SU-DHL-6 (cell line): ENCODE measurements at regions not wholly inside any gene's neighbourhood (a gene's known extent, or its start where the extent isn't known, plus 50 kb on each side); places are given as distances from the start of the nearest gene placed in this dataset.

Experiments used
- H2AFZ ChIP-seq: fragments of 200-600 bp; sonication (generic); 2 replicates; pipeline ENCODE4 v1.6.1; 2014; ENCODE audit warnings: low read depth, mild to moderate bottlenecking, moderate library complexity, mixed read lengths, antibody characterized with exemption, low read length; ENCODE audit not compliant: severe bottlenecking
- H3F3A ChIP-seq: fragments of 200-600 bp; shearing (Covaris generic); 2 replicates; pipeline ENCODE4 v1.6.0; 2016; ENCODE audit warnings: antibody characterized with exemption, mild to moderate bottlenecking; ENCODE audit not compliant: insufficient read depth
- H3K27ac ChIP-seq: fragments of 200-600 bp; sonication (generic); 2 replicates; pipeline ENCODE4 v1.5.1; 2016; ENCODE audit warnings: low read depth, mild to moderate bottlenecking, low read length, moderate library complexity, mixed read lengths
- H3K27me3 ChIP-seq: fragments of 200-600 bp; sonication (generic), shearing (Covaris generic); 2 replicates; pipeline ENCODE4 v1.6.0; 2014; ENCODE audit warnings: mild to moderate bottlenecking, low read length
- H3K36me3 ChIP-seq: fragments of 200-600 bp; sonication (generic); 2 replicates; pipeline ENCODE4 v1.6.1; 2014; ENCODE audit warnings: mild to moderate bottlenecking, low read length, mixed read lengths
- H3K4me2 ChIP-seq: fragments of 300-600, 200-600 bp; shearing (Covaris generic), sonication (generic); 2 replicates; pipeline ENCODE4 v1.6.0; 2014; ENCODE audit warnings: low read length, low read depth, mild to moderate bottlenecking; ENCODE audit not compliant: poor library complexity, severe bottlenecking
- H3K4me3 ChIP-seq: fragments of 200-600 bp; sonication (generic); 2 replicates; pipeline ENCODE4 v1.5.1; 2014; ENCODE audit warnings: antibody characterized with exemption, low read length, mild to moderate bottlenecking, mixed read lengths; ENCODE audit not compliant: insufficient read depth, poor library complexity, severe bottlenecking
- H3K79me2 ChIP-seq: fragments of 200-600 bp; sonication (generic); 2 replicates; pipeline ENCODE4 v1.6.1; 2014; ENCODE audit warnings: mild to moderate bottlenecking, low read length, moderate library complexity; ENCODE audit not compliant: insufficient read depth
- H3K9ac ChIP-seq: fragments of 200-600 bp; sonication (generic); 2 replicates; pipeline ENCODE4 v1.7.0; 2014; ENCODE audit warnings: mild to moderate bottlenecking, low read length
- H3K9me2 ChIP-seq: fragments of 200-600 bp; sonication (generic); replicated peaks from 2 replicates; pipeline ENCODE4 v1.6.1; 2014; ENCODE audit warnings: low read length; ENCODE audit not compliant: insufficient read depth
- H3K9me3 ChIP-seq: fragments of 200-600 bp; sonication (generic); 2 replicates; pipeline ENCODE4 v1.6.1; 2014; ENCODE audit warnings: low read length, mixed read lengths; ENCODE audit not compliant: insufficient read depth
- H4K20me1 ChIP-seq: fragments of 200-600 bp; sonication (generic); 2 replicates; pipeline ENCODE4 v1.6.1; 2014; ENCODE audit warnings: low read depth, mild to moderate bottlenecking, antibody characterized with exemption, low read length, moderate library complexity, mixed read lengths
- EZH2phosphoT487 ChIP-seq: fragments of 200-600 bp; sonication (generic), shearing (Covaris generic); conservative IDR thresholded peaks from 2 replicates; pipeline ENCODE4 v1.6.1; 2018; ENCODE audit warnings: mild to moderate bottlenecking, antibody characterized with exemption, low read length, moderate library complexity, mixed read lengths
- TF ChIP-seq, protein P1 (sequence below): fragments of 200-600 bp; sonication (generic); IDR thresholded peaks from one replicate; pipeline ENCODE4 v1.5.1; 2017; ENCODE audit warnings: antibody characterized with exemption, mild to moderate bottlenecking, low read length, moderate library complexity; ENCODE audit not compliant: insufficient read depth, poor library complexity, severe bottlenecking

DNA sequence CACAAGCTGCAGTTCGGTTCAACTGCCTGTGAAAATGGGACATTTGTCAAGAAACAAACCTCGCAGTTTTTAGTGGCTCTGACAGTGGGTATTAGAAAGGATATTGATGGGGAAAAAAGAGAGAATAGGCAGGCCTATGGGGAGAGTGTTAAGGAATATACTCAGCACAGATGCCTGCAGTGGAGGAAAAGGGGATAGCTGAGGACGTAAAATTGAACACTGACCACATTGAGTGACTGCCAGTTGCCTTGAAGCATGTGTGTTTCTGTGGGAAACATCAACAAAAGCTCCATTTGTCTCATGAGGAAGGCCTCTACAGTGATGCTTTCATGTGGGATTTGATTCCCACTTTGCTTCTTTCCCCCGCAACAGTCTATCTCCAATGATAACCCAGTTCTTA is 1042.1 kb downstream of the TUSC7 start:
- Histone ChIP-seq H3K27me3 (no peaks in the 10 kb centered on the region), H3K9ac (no peak overlapping the region), H3K36me3 (no peaks in the 10 kb centered on the region), H3F3A (no peaks in the 10 kb centered on the region), H3K27ac (no peak overlapping the region), H3K79me2 (no peaks in the 10 kb centered on the region), H3K9me3 (no peaks in the 10 kb centered on the region), H3K4me3 (no peak overlapping the region), H4K20me1 (no peaks in the 10 kb centered on the region), H2AFZ (no peak overlapping the region), H3K4me2 (no peak overlapping the region), H3K9me2 (no peaks in the 10 kb centered on the region)
- no peak for TF ChIP-seq EZH2phosphoT487
- TF ChIP-seq, protein P1, sequence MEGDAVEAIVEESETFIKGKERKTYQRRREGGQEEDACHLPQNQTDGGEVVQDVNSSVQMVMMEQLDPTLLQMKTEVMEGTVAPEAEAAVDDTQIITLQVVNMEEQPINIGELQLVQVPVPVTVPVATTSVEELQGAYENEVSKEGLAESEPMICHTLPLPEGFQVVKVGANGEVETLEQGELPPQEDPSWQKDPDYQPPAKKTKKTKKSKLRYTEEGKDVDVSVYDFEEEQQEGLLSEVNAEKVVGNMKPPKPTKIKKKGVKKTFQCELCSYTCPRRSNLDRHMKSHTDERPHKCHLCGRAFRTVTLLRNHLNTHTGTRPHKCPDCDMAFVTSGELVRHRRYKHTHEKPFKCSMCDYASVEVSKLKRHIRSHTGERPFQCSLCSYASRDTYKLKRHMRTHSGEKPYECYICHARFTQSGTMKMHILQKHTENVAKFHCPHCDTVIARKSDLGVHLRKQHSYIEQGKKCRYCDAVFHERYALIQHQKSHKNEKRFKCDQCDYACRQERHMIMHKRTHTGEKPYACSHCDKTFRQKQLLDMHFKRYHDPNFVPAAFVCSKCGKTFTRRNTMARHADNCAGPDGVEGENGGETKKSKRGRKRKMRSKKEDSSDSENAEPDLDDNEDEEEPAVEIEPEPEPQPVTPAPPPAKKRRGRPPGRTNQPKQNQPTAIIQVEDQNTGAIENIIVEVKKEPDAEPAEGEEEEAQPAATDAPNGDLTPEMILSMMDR = no peak

DNA sequence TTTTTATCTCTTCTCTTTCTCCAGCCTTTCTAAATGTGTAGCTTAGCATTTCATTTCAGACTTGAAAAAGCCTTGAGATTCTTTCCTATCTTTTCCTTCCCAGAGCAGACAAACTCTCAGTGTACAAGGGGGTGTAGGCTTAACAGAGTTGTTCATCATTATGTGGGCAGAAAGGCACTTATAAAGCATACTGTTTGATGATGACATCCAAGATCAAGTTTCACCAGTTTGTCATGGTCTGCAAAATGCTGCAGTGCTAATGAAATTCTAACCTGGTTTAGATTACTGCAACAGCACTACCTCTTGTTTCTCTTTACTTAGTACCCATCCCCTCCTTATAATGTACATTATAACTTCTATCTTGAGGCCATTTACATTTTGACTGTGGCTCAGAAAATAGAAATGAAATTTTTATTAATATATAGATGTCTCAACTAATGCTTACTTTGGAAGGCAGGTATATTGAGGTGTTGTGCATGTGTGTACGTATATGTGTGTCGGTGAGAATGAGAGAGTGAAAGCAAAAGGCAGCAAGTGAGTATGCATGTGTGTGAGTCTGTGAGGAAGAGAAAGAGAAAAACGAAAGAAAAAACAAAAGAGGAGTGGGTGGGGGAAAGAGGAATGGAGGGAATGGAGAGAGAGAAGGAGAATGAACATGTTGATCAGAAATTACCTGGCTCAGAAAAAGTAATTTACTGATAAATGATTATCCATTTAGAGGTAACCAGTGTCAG is 1043.6 kb downstream of the TUSC7 start:
- Histone ChIP-seq H3K4me3 (no peak overlapping the region), H3K4me2 (no peak overlapping the region), H3F3A (no peaks in the 10 kb centered on the region)

DNA sequence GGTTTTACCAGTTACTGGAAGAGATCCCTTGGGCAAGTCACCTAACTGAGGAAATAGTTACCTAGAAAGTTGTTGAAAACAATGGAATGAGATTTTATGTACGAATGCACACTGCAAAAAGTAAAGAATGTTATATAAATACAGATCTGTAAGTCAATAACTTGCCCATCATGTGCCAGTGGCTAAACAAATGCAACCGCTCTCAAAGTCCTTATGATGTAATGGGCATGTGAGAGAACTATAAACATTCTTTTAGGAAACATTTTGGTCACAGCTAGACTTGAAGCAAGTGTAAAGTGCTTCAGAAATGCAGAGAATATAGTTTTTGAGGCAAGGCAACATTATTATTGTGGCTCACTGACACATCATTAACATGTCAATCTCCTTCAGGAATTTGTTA is 1044.5 kb downstream of the TUSC7 start:
- Histone ChIP-seq H3K27ac (no peak overlapping the region), H3K4me3 (no peak overlapping the region), H3F3A (no peaks in the 10 kb centered on the region)

More for the DNA sequence above, 1043.6 kb downstream of the TUSC7 start:
- H3K79me2 ChIP-seq = no peaks in the 10 kb centered on the region
- H3K9me2 ChIP-seq = no peaks in the 10 kb centered on the region
- no peak overlapping the region for H2AFZ ChIP-seq
- H3K27me3 ChIP-seq = no peaks in the 10 kb centered on the region
- TF ChIP-seq, protein P1 = no peak
- TF ChIP-seq EZH2phosphoT487 = no peak
- no peak overlapping the region for H3K9ac ChIP-seq
- no peaks in the 10 kb centered on the region for H3K36me3 ChIP-seq
- H3K27ac ChIP-seq = no peak overlapping the region
- no peaks in the 10 kb centered on the region for H4K20me1 ChIP-seq
- H3K9me3 ChIP-seq = no peaks in the 10 kb centered on the region

More for the DNA sequence above, 1044.5 kb downstream of the TUSC7 start:
- no peaks in the 10 kb centered on the region for H3K9me3 ChIP-seq
- H3K9ac ChIP-seq = no peak overlapping the region
- no peak for TF ChIP-seq EZH2phosphoT487
- TF ChIP-seq, protein P1 = no peak
- no peaks in the 10 kb centered on the region for H3K9me2 ChIP-seq
- no peaks in the 10 kb centered on the region for H3K36me3 ChIP-seq
- no peaks in the 10 kb centered on the region for H3K79me2 ChIP-seq
- H3K4me2 ChIP-seq = no peak overlapping the region
- no peaks in the 10 kb centered on the region for H4K20me1 ChIP-seq
- no peaks in the 10 kb centered on the region for H3K27me3 ChIP-seq
- no peak overlapping the region for H2AFZ ChIP-seq
